Activated T-cell treated with anti-CD3 and anti-CD28 coated beads for 48 hours (primary cell): ENCODE measurements at regions not wholly inside any gene's neighbourhood (a gene's known extent, or its start where the extent isn't known, plus 50 kb on each side); places are given as distances from the start of the nearest gene placed in this dataset.
"Not testable (repeated sequence)": the region's sequence is repeated elsewhere in the genome, so short reads cannot be mapped to it uniquely, and the experiment has no call there.

ENCODE experiments used
- DNase-seq: peaks from one replicate; pipeline ENCODE4 v3.0.0-alpha.2; 2020; ENCODE audit warnings: low read depth

GRCh38 chr12:115394496-115395220 lies 710.7 kb upstream of the TBX3 start:
- no peak for DNase-seq

GRCh38 chr12:115388139-115388538 lies 704.2 kb upstream of the TBX3 start:
- no peak for DNase-seq

GRCh38 chr12:115387467-115387901 lies 703.5 kb upstream of the TBX3 start:
- DNase-seq, result no peak

- no peak for DNase-seq
Observed at GRCh38 chr12:115386946-115387345, 703.0 kb upstream of the TBX3 start.

GRCh38 chr12:115385141-115385540 lies 701.2 kb upstream of the TBX3 start:
- DNase-seq, result no peak

GRCh38 chr12:115384391-115384790 lies 700.4 kb upstream of the TBX3 start:
- no peak for DNase-seq

GRCh38 chr12:115383668-115384067 lies 699.7 kb upstream of the TBX3 start:
- no peak for DNase-seq

- no peak for DNase-seq
Observed at GRCh38 chr12:115382681-115383080, 698.7 kb upstream of the TBX3 start.

- DNase-seq, result no peak
Observed at GRCh38 chr12:115380546-115381120, 696.7 kb upstream of the TBX3 start.

GRCh38 chr12:115378291-115378690 lies 694.3 kb upstream of the TBX3 start:
- no peak for DNase-seq

- DNase-seq, result no peak
Observed at GRCh38 chr12:115377779-115378178, 693.8 kb upstream of the TBX3 start.

- DNase-seq, result no peak
Observed at GRCh38 chr12:115377230-115377629, 693.3 kb upstream of the TBX3 start.

- DNase-seq, result no peak
Observed at GRCh38 chr12:115375186-115375991, 691.4 kb upstream of the TBX3 start.

GRCh38 chr12:115374480-115375185 lies 690.7 kb upstream of the TBX3 start:
- DNase-seq, result no peak

- no peak for DNase-seq
Observed at GRCh38 chr12:115371711-115372110, 687.7 kb upstream of the TBX3 start.

GRCh38 chr12:115370650-115371049 lies 686.7 kb upstream of the TBX3 start:
- DNase-seq, result no peak

GRCh38 chr12:115370207-115370606 lies 686.2 kb upstream of the TBX3 start:
- no peak for DNase-seq

- DNase-seq, result not testable (repeated sequence)
Observed at GRCh38 chr12:115366277-115366676, 682.3 kb upstream of the TBX3 start.

- not testable (repeated sequence) for DNase-seq
Observed at GRCh38 chr12:115365765-115366164, 681.8 kb upstream of the TBX3 start.

GRCh38 chr12:115364921-115365320 lies 680.9 kb upstream of the TBX3 start:
- no peak for DNase-seq

- no peak for DNase-seq
Observed at GRCh38 chr12:115362339-115362976, 678.5 kb upstream of the TBX3 start.

GRCh38 chr12:115357681-115358080 lies 673.7 kb upstream of the TBX3 start:
- DNase-seq, result no peak
